Upper lobe of right lung (tissue), 1 donor: ENCODE measurements at regions not wholly inside any gene's neighbourhood (a gene's known extent, or its start where the extent isn't known, plus 50 kb on each side); places are given as distances from the start of the nearest gene placed in this dataset.

Experiments used
- ATAC-seq: fragments of 200-7000 bp; cut with Tn5 transposase; one replicate; pipeline ENCODE4 v1.9.1; 2020; ENCODE audit warnings: mild to moderate bottlenecking, moderate library complexity
- DNase-seq: peaks from one replicate; pipeline ENCODE4 v3.0.0-alpha.2; 2020
- H3K27ac ChIP-seq: fragments of 200-600 bp; one replicate; pipeline ENCODE4 v1.8.0; 2022
- H3K27me3 ChIP-seq: fragments of 200-600 bp; one replicate; pipeline ENCODE4 v1.8.0; 2022; ENCODE audit warnings: mild to moderate bottlenecking
- H3K36me3 ChIP-seq: fragments of 200-600 bp; one replicate; pipeline ENCODE4 v1.8.0; 2022
- H3K4me1 ChIP-seq: fragments of 200-600 bp; one replicate; pipeline ENCODE4 v1.8.0; 2022
- H3K4me3 ChIP-seq: fragments of 200-600 bp; one replicate; pipeline ENCODE4 v1.8.0; 2022; ENCODE audit warnings: mild to moderate bottlenecking
- H3K9me3 ChIP-seq: fragments of 200-600 bp; one replicate; pipeline ENCODE4 v1.8.0; 2022
- CTCF ChIP-seq: fragments of 200-600 bp; IDR thresholded peaks from one replicate; pipeline ENCODE4 v1.8.0; 2022; ENCODE audit warnings: antibody characterized with exemption
- intact Hi-C: fragments of 100-400 bp; cut with DNase I; formaldehyde crosslinking; loops from one replicate; pipeline ENCODE4 v1.11.0; 2022
- donor health status: DM: no; HTN: yes; CAD: no; lungs with severe emphysema.

- no peak for ATAC-seq
- no peak for TF ChIP-seq CTCF
- no peaks in the 10 kb centered on the region for H3K27me3 ChIP-seq
- intact Hi-C loops = no loop called here
- H3K4me3 ChIP-seq = no peak overlapping the region
- H3K9me3 ChIP-seq = no peaks in the 10 kb centered on the region
- DNase-seq = no peak
- H3K27ac ChIP-seq = no peak overlapping the region
- H3K4me1 ChIP-seq = no peaks in the 10 kb centered on the region
- H3K36me3 ChIP-seq = no peaks in the 10 kb centered on the region
Observed at GRCh38 chr12:43179486-43179885, 372.5 kb downstream of the ADAMTS20 start.

- H3K36me3 ChIP-seq = no peaks in the 10 kb centered on the region
- no peak overlapping the region for H3K4me3 ChIP-seq
- no peaks in the 10 kb centered on the region for H3K4me1 ChIP-seq
- H3K27ac ChIP-seq = no peak overlapping the region
- no peak for TF ChIP-seq CTCF
- intact Hi-C loops = no loop called here
- H3K27me3 ChIP-seq = no peaks in the 10 kb centered on the region
- DNase-seq (no peak), ATAC-seq (no peak)
- no peaks in the 10 kb centered on the region for H3K9me3 ChIP-seq
Observed at GRCh38 chr12:43177276-43177675, 374.7 kb downstream of the ADAMTS20 start.

- no peaks in the 10 kb centered on the region for H3K27me3 ChIP-seq
- intact Hi-C loops = no loop called here
Observed at GRCh38 chr12:43169115-43169681, 382.8 kb downstream of the ADAMTS20 start.

GRCh38 chr12:43167691-43168090, 384.3 kb downstream of the ADAMTS20 start:
- Histone ChIP-seq H3K27me3 (no peaks in the 10 kb centered on the region), H3K4me1 (no peaks in the 10 kb centered on the region), H3K9me3 (no peaks in the 10 kb centered on the region), H3K4me3 (no peak overlapping the region), H3K36me3 (no peaks in the 10 kb centered on the region), H3K27ac (no peak overlapping the region)
- TF ChIP-seq CTCF = no peak
- ATAC-seq = no peak
- no peak for DNase-seq
- intact Hi-C loops = no loop called here

More at GRCh38 chr12:43169115-43169681, 382.8 kb downstream of the ADAMTS20 start:
- no peaks in the 10 kb centered on the region for H3K4me1 ChIP-seq
- H3K4me3 ChIP-seq = no peak overlapping the region
- no peaks in the 10 kb centered on the region for H3K9me3 ChIP-seq
- ATAC-seq (no peak), DNase-seq (no peak)
- H3K27ac ChIP-seq = no peak overlapping the region
- no peaks in the 10 kb centered on the region for H3K36me3 ChIP-seq
- no peak for TF ChIP-seq CTCF

- H3K27me3 ChIP-seq = no peaks in the 10 kb centered on the region
- ATAC-seq = no peak
- no peaks in the 10 kb centered on the region for H3K4me1 ChIP-seq
- intact Hi-C loops = no loop called here
- H3K36me3 ChIP-seq = no peaks in the 10 kb centered on the region
- no peak for TF ChIP-seq CTCF
- no peaks in the 10 kb centered on the region for H3K9me3 ChIP-seq
- H3K4me3 ChIP-seq = no peak overlapping the region
- DNase-seq = no peak
- H3K27ac ChIP-seq = no peak overlapping the region
Observed at GRCh38 chr12:43165351-43165750, 386.7 kb downstream of the ADAMTS20 start.

GRCh38 chr12:43162138-43162537, 389.9 kb downstream of the ADAMTS20 start:
- no peak overlapping the region for H3K27ac ChIP-seq
- intact Hi-C loops = no loop called here
- H3K4me1 ChIP-seq = no peaks in the 10 kb centered on the region
- H3K9me3 ChIP-seq = no peaks in the 10 kb centered on the region
- DNase-seq (no peak), ATAC-seq (no peak)
- no peak overlapping the region for H3K4me3 ChIP-seq
- no peaks in the 10 kb centered on the region for H3K36me3 ChIP-seq
- H3K27me3 ChIP-seq = no peaks in the 10 kb centered on the region
- TF ChIP-seq CTCF = no peak
